ENCODE measurements at regions not wholly inside any gene's neighbourhood (a gene's known extent, or its start where the extent isn't known, plus 50 kb on each side); places are given as distances from the start of the nearest gene placed in this dataset.

- no peaks in the 10 kb centered on the region for H3K79me2 ChIP-seq (ENCODE audit: insufficient read depth, low read depth, low read length)
- ChIA-PET POLR2A (no interaction called here), CTCF (ENCODE audit: unreplicated experiment) (no interaction called here)
- no peaks in the 10 kb centered on the region for H3K4me1 ChIP-seq (ENCODE audit: insufficient read depth, low read length, poor library complexity, severe bottlenecking)
- no peak for TF ChIP-seq CTCF (conservative IDR thresholded peaks at IDR 0.05; ENCODE audit: low read length)
- no peak for TF ChIP-seq EZH2phosphoT487 (IDR thresholded peaks at IDR 0.05; ENCODE audit: borderline replicate concordance, low read depth, low read length)
- no peak overlapping the region for H3K4me3 ChIP-seq (ENCODE audit: low read depth, low read length, poor library complexity, severe bottlenecking)
- H3K9me2 ChIP-seq (ENCODE audit: insufficient read depth, low read length), result no peaks in the 10 kb centered on the region
- no peak overlapping the region for H2AFZ ChIP-seq (ENCODE audit: low read length)
- no peak overlapping the region for H3K4me2 ChIP-seq (ENCODE audit: low read length)
- H3K36me3 ChIP-seq (ENCODE audit: insufficient read depth, low read length), result no peaks in the 10 kb centered on the region; the same call in 1 of the 2 replicates
- peaks cover 24% of the 10 kb centered on the region for H3K9me3 ChIP-seq (ENCODE audit: low read length)
- intact Hi-C loops (cut with micrococcal nuclease; ENCODE audit: unreplicated experiment), result no loop called here
- H3K27ac ChIP-seq (ENCODE audit: low read depth, low read length, poor library complexity, severe bottlenecking), result no peak overlapping the region
- no peaks in the 10 kb centered on the region for H4K20me1 ChIP-seq (ENCODE audit: insufficient read depth, low read length)
- BruUV-seq (replicated peaks), result no TSS peak
- DNase-seq (ENCODE audit: low spot score), result no peak
Measured at GRCh38 chr6:105972440-105972839, 113.7 kb upstream of the PRDM1 start.

- Histone ChIP-seq H3K4me3 (ENCODE audit: low read depth, low read length, poor library complexity, severe bottlenecking) (no peak overlapping the region), H3K9me2 (ENCODE audit: insufficient read depth, low read length) (no peaks in the 10 kb centered on the region), H3K4me1 (ENCODE audit: insufficient read depth, low read length, poor library complexity, severe bottlenecking) (no peaks in the 10 kb centered on the region), H4K20me1 (ENCODE audit: insufficient read depth, low read length) (no peaks in the 10 kb centered on the region), H2AFZ (ENCODE audit: low read length) (no peak overlapping the region), H3K4me2 (ENCODE audit: low read length) (no peak overlapping the region), H3K9me3 (ENCODE audit: low read length) (peaks cover 24% of the 10 kb centered on the region), H3K79me2 (ENCODE audit: insufficient read depth, low read depth, low read length) (no peaks in the 10 kb centered on the region), H3K27ac (ENCODE audit: low read depth, low read length, poor library complexity, severe bottlenecking) (no peak overlapping the region), H3K36me3 (ENCODE audit: insufficient read depth, low read length) (no peaks in the 10 kb centered on the region; the same call in 1 of the 2 replicates)
- POLR2A ChIA-PET, result interaction anchor here (1.1 to 3.1 kb wide), 2 partner anchors 19 to 24 kb away, joined by 4 to 11 read pairs; no protein-coding TSS in a partner anchor
- BruUV-seq (replicated peaks), result no TSS peak
- intact Hi-C loops (cut with micrococcal nuclease; ENCODE audit: unreplicated experiment), result no loop called here
- CTCF ChIA-PET (ENCODE audit: unreplicated experiment), result no interaction called here
- TF ChIP-seq EZH2phosphoT487 (IDR thresholded peaks at IDR 0.05; ENCODE audit: borderline replicate concordance, low read depth, low read length), result no peak
- no peak for TF ChIP-seq CTCF (conservative IDR thresholded peaks at IDR 0.05; ENCODE audit: low read length)
- DNase-seq (ENCODE audit: low spot score), result no peak
Measured at GRCh38 chr6:105968603-105969333, 117.4 kb upstream of the PRDM1 start.

- CTCF ChIA-PET (ENCODE audit: unreplicated experiment), result no interaction called here
Measured at GRCh38 chr6:105967917-105968602, 118.1 kb upstream of the PRDM1 start.

More at GRCh38 chr6:105967917-105968602, 118.1 kb upstream of the PRDM1 start:
- no peak for DNase-seq (ENCODE audit: low spot score)
- intact Hi-C loops (cut with micrococcal nuclease; ENCODE audit: unreplicated experiment), result no loop called here
- Histone ChIP-seq H2AFZ (ENCODE audit: low read length) (no peak overlapping the region), H3K79me2 (ENCODE audit: insufficient read depth, low read depth, low read length) (no peaks in the 10 kb centered on the region), H3K4me1 (ENCODE audit: insufficient read depth, low read length, poor library complexity, severe bottlenecking) (peaks cover 3% of the 10 kb centered on the region), H3K9me2 (ENCODE audit: insufficient read depth, low read length) (no peaks in the 10 kb centered on the region), H4K20me1 (ENCODE audit: insufficient read depth, low read length) (no peaks in the 10 kb centered on the region), H3K9me3 (ENCODE audit: low read length) (peaks cover 18% of the 10 kb centered on the region), H3K4me3 (ENCODE audit: low read depth, low read length, poor library complexity, severe bottlenecking) (no peak overlapping the region), H3K4me2 (ENCODE audit: low read length) (no peak overlapping the region), H3K36me3 (ENCODE audit: insufficient read depth, low read length) (no peaks in the 10 kb centered on the region; the same call in 1 of the 2 replicates), H3K27ac (ENCODE audit: low read depth, low read length, poor library complexity, severe bottlenecking) (no peak overlapping the region)
- TF ChIP-seq EZH2phosphoT487 (IDR thresholded peaks at IDR 0.05; ENCODE audit: borderline replicate concordance, low read depth, low read length), result no peak
- TF ChIP-seq CTCF (conservative IDR thresholded peaks at IDR 0.05; ENCODE audit: low read length), result no peak
- BruUV-seq (replicated peaks), result no TSS peak
- POLR2A ChIA-PET, result interaction anchor here (0.7 to 3.1 kb wide), 3 partner anchors 20 to 76 kb away, joined by 3 to 11 read pairs (median 4); no protein-coding TSS in a partner anchor

All from OCI-LY7 (cell line).